HG03460 (cell line): ENCODE measurements at regions not wholly inside any gene's neighbourhood (a gene's known extent, or its start where the extent isn't known, plus 50 kb on each side); places are given as distances from the start of the nearest gene placed in this dataset.

Experiments used
- ATAC-seq: cut with Tn5 transposase; IDR thresholded peaks from one replicate; pipeline ENCODE4 v1.9.1; 2021; ENCODE audit not compliant: unreplicated experiment

DNA sequence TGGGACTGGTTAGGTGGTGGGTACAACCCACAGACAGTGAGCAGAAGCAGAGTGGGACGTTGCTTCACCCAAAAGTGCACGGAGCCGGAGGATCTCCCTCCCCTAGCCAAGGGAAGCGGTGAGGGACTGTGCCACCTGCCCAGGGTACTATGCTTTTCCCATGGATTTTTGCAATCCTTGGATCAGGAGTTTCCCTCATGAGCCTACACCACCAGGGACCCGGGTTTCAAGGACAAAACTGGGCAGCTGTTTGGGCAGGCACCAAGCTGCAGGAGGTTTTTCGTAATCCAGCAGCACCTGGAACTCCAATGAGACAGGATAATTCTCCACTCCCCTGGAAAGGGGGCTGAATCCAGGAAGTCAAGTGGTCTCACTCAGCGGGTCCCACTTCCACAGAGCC, 209.1 kb upstream of the CXCL12 start:
- no peak for ATAC-seq

DNA sequence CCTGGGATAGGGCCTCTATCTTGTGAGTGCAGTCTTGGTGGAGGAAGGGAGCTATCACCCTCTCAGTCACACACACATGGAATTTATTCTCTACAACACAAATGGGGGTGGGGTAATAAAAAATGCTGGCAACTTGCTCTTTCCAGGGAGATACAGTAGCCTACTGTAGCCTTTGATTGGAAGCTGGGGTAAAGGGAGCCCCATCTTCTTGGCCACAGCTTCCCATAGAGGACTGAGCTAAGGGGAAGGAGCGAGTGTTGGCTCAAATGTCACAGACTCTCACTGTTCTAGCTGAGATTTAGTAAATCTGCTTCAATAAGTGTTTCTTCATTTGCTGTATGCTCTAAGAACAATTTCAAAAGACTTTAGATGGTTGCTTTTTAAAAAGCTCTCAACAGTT, 222.2 kb upstream of the CXCL12 start:
- ATAC-seq: no peak

DNA sequence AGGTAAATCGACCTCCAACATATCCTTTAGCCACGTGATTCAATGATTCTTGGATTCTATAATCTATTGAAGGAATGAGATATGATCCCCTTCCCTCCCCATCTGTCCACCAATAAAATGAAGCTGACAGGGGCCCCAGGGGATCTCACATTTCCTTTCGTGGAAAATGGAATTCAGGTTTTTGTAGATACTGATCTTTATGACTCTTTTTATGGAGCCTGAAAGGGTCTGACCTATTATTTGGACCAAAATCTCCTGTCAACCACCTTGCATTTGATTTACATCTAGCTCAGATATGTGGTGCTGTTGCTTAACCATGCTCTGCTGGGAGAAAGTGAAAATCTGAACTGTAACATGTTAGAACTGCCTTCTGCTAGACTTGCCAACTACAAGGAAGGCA, 234.0 kb upstream of the CXCL12 start:
- no peak for ATAC-seq

DNA sequence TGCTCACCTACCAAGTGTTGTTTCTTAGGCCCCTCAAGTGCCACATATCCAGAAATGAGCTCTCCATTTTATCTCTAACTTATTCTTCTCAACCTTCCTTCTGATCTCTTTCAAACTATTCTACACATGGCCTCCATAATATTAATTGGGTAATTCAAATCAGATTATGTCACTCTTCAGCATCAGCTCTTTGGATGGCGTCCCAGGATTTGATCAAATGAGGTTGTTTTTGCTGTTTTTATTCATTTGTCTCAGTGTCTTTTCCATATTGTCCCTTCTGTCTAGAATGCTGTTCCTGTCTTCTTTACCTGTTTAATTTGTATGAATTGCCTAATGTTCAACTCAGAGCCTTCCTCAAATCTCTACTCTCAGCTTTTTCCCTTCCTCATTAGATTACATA, 234.6 kb upstream of the CXCL12 start:
- ATAC-seq: no peak

DNA sequence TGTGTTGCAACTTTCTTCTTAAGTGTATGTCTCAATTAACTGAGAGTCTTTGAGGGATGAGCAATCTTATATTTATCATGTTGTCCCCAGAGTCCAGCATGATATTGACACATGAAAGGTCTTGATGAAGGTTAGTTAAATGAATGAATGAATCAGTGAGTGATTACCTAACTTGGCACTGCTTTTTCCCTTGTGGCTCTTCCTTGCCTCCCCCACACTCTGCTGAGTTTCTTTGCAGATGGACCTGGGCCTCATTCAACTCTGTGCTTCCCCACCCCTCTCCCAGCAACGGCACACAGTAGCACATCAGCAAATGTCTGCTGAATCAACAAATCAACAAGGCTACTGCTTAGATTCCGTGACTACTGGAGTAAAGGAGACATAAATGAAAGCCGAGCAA, 235.1 kb upstream of the CXCL12 start:
- no peak for ATAC-seq

DNA sequence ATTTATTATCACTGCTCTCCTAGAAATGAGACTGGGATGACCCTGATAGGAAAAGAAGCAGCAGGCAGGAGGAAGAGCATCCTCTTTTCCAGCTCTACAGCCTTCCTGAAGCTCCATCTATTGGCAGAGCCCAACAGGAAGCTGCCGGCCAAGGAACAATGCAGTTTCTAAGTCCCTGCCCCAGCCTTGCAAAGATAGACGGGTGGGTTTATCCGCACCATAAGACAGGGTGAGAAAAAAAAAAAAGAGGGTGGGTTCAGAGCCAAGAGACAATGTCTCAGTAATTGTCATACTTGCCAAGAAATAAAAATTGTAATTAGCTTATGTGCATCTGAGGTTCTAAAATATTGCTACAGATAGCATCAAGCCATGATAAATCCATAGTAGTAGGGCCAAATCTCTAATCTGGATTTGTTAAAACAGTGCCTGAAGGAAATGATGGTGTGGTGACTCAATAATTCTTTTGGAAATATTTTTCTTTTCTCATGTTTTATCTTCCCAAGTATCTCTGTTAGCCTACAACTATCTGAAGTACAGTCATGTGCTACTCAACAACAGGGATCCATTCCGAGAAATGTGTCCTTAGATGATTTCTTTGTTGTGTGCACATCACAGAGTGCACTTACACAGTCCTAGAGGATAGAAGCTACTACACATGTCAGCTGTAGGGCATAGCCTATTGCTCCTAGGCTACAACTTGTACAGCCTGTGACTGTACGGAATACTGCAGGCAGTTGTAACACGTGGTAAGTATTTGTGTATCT, 242.9 kb upstream of the CXCL12 start:
- no peak for ATAC-seq

DNA sequence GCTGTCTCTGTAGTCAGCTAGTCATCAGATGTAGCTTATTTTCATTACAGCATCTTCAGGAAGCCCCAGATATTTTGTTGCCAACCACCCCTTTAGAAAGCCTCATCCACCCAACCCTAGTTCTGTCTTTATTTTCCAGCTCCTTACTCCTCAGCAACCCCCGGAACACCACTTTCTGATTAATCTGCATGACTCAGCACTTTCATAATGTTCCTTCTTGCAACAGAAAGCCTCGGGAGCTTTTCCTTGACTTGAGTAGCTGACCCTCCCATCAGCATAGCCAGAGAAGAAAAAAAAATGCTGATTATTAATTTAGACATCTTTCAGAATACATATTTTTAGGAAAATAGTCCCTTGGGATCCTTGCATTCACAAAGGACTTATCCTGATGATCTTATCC, 244.0 kb upstream of the CXCL12 start:
- no peak for ATAC-seq

DNA sequence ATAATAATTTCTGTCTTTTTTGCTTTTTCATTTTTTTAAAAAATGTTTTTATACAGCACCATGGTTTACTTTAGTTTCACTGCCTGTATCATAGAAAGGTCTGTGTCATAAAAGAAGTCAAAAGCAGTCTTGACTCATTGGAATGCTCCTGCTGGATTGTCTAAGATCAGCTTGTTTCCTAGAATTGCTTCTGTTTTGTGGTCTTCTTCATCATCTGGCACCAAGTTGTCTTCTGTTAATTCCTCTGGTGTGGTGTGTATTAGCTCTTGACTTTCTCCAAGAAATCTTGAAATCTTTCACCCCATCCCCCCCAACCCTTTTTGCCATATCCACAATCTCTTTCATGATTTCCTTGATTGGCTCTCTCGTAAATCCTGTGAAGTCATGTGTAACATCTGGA, 250.3 kb upstream of the CXCL12 start:
- ATAC-seq: no peak

DNA sequence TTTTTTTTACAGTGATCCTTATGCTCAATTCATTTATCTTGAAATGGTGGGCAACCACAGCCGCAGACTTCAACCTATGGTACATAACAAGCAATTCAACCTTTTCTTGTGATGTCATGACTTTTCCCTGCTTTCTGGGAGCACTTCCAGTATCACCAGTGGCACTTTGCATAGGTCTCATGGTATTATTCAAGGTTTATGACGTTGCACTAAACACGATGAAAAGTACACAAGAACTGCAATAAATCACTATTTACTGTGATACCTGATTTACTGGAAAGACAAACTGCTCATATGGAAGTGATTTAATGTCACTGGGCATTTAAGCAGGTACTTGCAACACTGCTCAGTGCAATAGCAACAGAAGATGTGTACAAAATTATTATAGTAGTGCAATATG, 251.7 kb upstream of the CXCL12 start:
- no peak for ATAC-seq

DNA sequence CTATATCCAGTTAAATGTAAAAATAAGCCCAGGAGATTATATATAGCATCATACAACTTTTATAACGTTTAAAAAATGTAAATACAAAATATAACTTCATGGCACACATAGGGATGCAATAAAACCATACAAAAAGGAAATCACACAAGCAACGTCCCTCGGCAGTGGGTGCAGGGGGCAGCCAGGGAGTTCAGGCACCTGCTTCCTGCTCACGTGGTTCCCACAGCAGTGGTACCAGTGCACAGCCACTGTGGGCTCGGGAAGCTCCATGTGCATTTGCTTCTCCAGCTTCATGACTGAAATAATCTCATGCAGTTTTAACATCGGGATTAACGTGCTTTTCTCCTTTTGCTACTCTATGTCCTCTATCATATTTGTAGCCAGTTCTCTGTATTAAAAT, 255.5 kb upstream of the CXCL12 start:
- ATAC-seq: no peak

DNA sequence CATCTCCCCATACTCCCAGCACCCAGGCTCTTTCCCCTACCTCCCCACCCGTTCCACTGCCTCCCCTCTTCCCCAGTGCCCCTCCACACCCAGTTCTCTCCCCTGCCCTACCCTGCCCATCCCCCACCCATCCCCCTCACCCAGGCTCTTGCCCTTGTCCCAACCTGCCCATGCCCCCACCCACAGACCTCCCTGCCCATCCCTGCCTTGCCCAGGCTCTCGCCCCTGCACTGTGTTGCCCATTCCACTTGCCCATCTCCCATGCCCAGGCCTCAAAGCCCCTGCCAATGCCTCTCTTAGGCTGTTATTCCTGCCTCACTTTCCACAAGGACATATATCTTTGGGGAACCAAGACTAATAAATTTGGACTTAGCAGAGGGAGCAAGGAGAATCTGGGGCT, 262.6 kb upstream of the CXCL12 start:
- no peak for ATAC-seq

DNA sequence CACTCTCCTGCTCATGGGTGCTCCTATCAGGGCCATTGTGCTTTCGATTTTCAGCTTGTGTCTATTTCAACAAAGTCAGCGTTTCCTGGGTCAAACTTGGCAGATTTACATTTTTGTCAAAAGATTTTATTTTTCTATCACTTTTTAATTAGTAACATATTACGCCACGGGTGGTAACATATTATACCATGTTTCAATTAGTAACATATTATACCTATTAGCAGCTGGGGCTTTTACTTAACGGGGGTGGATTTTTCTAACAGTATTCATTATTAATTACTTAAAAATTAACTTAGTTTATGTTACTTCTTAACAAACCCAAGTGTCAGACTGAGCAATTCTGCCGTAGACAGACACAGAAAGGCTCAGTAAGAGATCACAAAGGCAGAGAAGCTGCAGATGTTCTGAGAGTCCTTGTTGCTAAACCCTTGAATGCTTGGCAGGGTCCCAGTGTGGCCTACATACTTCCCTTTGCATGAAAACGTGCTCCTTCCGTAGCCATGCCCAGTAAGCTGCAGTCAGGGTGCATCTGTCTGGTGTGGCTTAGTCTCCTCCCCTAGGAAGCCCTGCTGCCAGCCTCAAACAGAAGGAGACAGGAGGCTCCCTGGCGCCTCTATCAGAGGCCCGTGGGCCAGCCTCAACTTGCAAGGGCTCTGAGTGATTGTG, 263.1 kb upstream of the CXCL12 start:
- peak; percentile 68 for ATAC-seq

DNA sequence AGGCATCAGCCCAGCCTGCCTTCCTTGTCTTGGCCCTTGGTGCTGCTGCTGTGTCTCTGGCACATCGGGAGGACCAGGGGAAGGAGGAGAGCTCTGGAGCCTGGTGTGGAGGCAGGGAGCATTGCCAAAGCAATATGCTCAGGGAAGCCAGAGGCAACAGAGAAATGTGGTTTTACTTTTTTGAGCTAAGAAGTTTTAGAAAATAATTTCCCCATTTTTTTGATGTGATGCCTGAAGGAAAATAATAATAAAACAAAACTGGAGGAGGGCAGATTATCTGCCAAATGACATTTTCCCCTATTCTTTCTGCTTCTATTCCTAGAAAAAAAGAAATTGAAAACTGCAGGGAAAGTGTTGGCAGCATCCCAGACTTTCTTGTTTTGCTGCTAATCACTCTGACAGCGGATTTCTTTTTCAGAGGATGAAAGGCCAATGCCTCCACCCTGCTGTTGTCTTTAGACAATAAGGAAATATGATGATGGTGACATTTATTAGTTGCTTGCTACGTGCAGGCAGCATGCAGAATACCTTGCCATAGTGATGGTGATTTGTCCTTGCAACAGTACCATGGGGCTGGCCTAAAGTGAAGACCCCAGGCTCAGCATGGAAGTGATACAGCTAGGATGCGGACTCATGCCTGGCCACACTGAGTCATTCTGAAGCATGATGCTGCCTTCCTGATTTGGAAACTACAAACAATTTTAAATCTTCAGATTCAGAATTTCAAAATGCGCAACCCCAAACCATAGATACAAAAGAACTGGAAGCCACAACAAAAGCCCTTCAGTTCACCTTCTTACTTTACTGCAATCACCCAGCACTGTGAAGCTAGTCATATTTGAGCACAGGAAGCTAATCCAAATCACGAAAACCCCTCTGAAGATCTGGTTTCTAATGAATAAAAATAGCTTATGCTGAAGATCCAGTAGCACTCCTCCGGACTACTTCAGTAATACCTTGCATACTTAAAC, 260.2 kb upstream of the TMEM72 start:
- ATAC-seq: no peak

DNA sequence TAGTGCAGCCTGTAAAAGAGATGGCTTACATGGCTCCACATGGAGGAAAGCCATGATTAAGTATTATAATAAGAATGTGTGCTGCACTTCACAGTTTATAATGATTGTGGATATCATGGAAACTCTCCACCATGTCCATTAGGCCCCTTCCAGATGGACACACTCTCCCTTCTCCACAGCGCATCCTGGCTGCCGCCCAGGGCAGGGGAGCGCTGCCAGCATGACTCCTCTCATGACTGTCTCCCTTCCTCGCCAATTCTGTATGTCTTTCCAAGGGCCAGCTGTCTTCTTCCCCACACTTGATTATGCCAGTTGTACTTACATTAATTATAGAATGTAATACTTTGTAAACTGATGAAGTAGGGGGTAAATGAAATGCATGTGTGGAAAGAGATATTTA, 259.3 kb upstream of the TMEM72 start:
- no peak for ATAC-seq

DNA sequence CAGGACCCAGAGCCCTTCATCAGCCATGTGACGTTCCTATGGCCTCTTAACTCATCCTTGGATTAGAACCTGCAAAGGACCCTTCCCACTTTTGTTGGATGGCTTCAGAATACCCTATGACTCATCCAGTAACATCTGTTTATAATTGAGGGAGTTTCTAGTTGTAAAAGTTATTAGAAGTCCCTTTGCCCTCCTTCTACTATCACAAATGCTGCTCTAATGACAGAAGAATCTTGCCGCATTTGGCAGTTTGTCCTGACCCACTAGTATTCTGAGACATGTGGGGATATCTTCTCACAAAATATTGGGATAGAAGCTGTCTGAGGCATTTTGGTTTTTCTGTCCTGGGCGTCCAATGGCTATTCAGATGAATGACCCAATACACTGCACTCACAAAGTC, 251.8 kb upstream of the TMEM72 start:
- ATAC-seq: no peak

DNA sequence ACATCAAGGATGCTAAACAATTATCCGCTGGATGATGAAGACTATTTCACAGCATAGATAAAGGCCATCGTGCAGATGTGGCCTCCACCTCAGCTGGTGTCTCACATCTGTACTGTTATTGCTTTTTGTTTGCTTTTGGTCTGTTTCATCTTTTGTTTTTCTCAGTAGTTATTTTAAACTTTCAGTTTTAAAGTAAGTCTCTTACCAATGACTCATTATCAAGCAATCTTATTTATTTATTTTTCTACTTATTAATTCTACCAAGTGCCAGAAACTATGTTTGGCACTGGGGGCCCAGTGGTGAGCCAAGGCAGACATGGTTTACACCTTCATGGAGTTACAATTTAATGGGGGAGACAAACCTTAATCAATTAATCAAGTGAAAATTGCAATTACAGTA, 250.9 kb upstream of the TMEM72 start:
- no peak for ATAC-seq

DNA sequence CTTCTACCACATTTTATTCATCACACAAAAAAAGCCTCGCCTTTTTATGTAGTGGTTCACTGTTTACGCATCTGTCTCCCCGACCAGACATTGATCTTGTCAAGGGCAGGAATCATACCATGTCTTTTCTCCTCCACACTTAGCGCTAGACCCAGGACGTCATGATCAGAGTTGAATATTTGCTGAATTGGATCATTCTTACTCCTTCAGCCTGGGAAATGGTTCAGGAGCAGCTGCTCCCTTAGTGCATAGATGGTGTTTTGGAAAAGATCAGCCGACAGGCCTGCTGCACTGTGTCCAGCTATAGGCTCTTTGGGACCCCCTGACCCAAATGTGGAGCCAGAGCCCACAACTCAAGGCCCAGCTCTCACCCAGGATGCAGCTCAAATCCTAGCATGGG, 249.1 kb upstream of the TMEM72 start:
- ATAC-seq: no peak

DNA sequence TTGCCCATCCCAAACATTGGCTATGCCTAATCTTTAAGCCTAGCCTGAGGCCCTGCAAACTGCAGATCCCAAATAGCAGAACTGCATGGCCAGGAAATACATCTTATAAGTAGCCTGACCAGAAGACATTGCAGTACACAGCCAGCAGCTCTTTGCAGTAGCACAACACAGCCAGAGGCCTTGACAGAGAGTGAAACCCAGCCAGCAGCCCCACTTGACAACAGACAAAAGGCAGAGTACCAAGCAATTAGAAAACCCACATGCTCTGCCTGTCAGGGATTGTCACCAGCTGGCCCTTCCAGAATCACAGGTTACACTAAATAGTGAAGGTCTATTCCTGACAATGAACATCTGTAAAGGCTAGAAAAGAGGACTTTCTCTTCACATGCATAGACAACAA, 242.8 kb upstream of the TMEM72 start:
- ATAC-seq: no peak

DNA sequence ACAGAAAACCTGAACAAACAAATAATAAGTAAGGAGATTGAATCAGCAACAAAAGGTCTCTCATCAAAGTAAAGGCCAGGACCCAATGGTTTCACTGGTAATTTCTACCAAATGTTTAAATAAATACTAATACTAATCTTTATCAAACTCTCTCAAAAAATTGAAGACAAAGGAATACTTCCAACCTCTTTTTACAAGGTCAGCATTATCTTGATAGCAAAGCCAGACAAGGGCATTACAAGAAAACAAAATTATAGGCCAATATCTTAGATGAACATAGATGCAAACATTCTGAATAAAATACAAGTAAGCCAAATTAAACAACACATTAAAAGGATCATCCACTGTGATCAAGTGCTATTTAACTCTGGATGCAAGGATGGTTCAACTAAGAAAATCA, 239.8 kb upstream of the TMEM72 start:
- ATAC-seq: no peak

DNA sequence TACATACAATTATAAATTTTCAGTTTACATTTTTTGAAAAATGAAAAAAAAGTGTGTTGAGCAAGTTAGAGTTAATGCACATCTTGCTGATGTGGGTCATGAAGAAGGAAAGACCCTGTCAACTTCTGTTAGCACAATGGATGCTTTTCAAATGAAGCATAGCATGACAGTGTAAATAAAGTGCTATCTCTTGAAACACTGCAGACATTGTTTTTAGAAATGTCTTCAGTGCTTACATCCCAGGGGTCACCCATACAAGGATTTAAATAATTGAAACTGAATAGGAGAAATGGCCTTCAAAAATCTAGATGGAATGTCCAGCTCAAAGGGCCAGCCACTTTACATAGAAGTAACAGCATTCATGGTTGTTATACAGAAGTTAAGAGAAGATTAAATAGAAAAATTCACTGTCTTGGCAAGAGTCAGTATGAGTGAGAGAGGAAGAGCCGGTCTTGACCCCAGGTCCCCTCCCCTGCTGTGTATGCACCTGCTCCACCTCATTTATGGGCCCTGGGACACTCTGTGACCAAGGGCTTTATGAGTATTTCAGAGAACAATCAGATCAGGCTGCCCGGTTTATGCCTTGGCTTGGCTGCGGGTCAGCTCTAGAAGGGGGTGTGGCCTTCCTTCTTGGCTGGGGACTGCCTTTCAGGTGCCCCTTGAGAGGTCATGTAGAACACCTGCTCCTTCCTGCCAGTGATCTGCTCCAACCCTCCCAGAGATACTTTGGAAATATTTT, 237.7 kb upstream of the TMEM72 start:
- ATAC-seq: no peak
